ENCODE measurements at regions not wholly inside any gene's neighbourhood (a gene's known extent, or its start where the extent isn't known, plus 50 kb on each side); places are given as distances from the start of the nearest gene placed in this dataset.

GRCh38 chr9:20291201-20291600, 331.1 kb downstream of the MLLT3 start:
- no peak for DNase-seq (ENCODE audit: low read depth)

- DNase-seq (ENCODE audit: low read depth) = no peak
Observed at GRCh38 chr9:20290257-20290656, 332.0 kb downstream of the MLLT3 start.

GRCh38 chr9:20289423-20290010, 332.8 kb downstream of the MLLT3 start:
- no peak for DNase-seq (ENCODE audit: low read depth)

GRCh38 chr9:20286969-20287368, 335.3 kb downstream of the MLLT3 start:
- no peak for DNase-seq (ENCODE audit: low read depth)

GRCh38 chr9:20286154-20286700, 336.1 kb downstream of the MLLT3 start:
- no peak for DNase-seq (ENCODE audit: low read depth)

GRCh38 chr9:20284601-20285289, 337.6 kb downstream of the MLLT3 start:
- no peak for DNase-seq (ENCODE audit: low read depth)

GRCh38 chr9:20280330-20280729, 342.0 kb downstream of the MLLT3 start:
- no peak for DNase-seq (ENCODE audit: low read depth)

- no peak for DNase-seq (ENCODE audit: low read depth)
Observed at GRCh38 chr9:20276762-20277161, 345.5 kb downstream of the MLLT3 start.

GRCh38 chr9:20271723-20272122, 350.6 kb downstream of the MLLT3 start:
- no peak for DNase-seq (ENCODE audit: low read depth)

GRCh38 chr9:20271096-20271495, 351.2 kb downstream of the MLLT3 start:
- DNase-seq (ENCODE audit: low read depth) = no peak

- no peak for DNase-seq (ENCODE audit: low read depth)
Observed at GRCh38 chr9:20270161-20270560, 352.1 kb downstream of the MLLT3 start.

GRCh38 chr9:20269620-20270019, 352.7 kb downstream of the MLLT3 start:
- DNase-seq (ENCODE audit: low read depth) = no peak

- no peak for DNase-seq (ENCODE audit: low read depth)
Observed at GRCh38 chr9:20264896-20265295, 357.4 kb downstream of the MLLT3 start.

GRCh38 chr9:20262611-20263010, 359.7 kb downstream of the MLLT3 start:
- no peak for DNase-seq (ENCODE audit: low read depth)

- DNase-seq (ENCODE audit: low read depth) = no peak
Observed at GRCh38 chr9:20256284-20256948, 365.9 kb downstream of the MLLT3 start.

GRCh38 chr9:20255052-20255451, 367.2 kb downstream of the MLLT3 start:
- no peak for DNase-seq (ENCODE audit: low read depth)

GRCh38 chr9:20253635-20254034, 368.7 kb downstream of the MLLT3 start:
- DNase-seq (ENCODE audit: low read depth) = no peak

GRCh38 chr9:20252778-20253177, 369.5 kb downstream of the MLLT3 start:
- DNase-seq (ENCODE audit: low read depth) = no peak

GRCh38 chr9:20250791-20251190, 371.5 kb downstream of the MLLT3 start:
- DNase-seq (ENCODE audit: low read depth) = no peak

- no peak for DNase-seq (ENCODE audit: low read depth)
Observed at GRCh38 chr9:20244271-20244670, 378.0 kb downstream of the MLLT3 start.

GRCh38 chr9:20243841-20244240, 378.5 kb downstream of the MLLT3 start:
- DNase-seq (ENCODE audit: low read depth) = no peak

- DNase-seq (ENCODE audit: low read depth) = no peak
Observed at GRCh38 chr9:20242510-20243189, 379.6 kb downstream of the MLLT3 start.

- DNase-seq (ENCODE audit: low read depth) = no peak
Observed at GRCh38 chr9:20240498-20240897, 381.8 kb downstream of the MLLT3 start.
